T-helper 1 cell (primary cell): ENCODE measurements at regions not wholly inside any gene's neighbourhood (a gene's known extent, or its start where the extent isn't known, plus 50 kb on each side); places are given as distances from the start of the nearest gene placed in this dataset.
A peak's percentile ranks its signal among the peaks of the same experiment; 100 is the strongest.

Experiments
- DNase-seq, 5 donors: peaks; one replicate each; pipeline ENCODE4 v3.0.0-alpha.2; 2012 to 2020

DNA sequence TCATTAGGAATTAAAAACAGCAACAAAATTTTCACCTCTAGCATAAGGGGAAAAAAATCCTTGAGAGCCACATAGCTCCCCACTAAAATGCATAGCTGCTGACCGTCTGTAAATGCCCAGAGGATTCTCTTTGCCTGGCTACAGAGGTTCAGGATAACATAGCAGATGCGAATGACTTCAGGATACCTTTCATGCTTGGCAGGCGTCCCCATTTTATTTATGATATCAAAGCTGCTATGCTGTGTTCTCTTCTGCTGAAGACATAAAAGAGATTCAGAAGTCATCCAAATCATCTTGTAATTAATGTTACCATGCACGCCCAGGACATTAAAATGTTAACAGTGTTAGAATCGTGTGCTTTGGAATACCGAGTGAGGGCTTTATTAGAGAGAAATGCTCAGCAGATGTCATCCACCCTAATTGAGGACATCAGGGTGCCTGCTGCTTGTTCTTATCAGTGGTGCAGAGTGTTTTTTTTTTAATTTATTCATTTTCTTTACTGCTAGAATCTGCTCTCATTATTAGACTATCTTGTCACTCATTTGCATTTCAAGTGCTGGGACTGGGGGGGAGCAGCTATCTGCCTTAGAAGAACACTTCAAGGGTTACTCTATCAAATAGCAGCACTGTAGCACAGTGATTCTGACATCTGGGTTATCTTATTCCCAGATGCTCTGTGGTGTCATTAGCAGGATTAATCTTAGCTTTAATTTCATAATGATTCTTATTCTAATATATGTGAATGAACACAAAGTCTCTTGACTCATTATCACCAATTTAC lies 139.5 kb downstream of the ZNF326 start:
- no peak for DNase-seq

DNA sequence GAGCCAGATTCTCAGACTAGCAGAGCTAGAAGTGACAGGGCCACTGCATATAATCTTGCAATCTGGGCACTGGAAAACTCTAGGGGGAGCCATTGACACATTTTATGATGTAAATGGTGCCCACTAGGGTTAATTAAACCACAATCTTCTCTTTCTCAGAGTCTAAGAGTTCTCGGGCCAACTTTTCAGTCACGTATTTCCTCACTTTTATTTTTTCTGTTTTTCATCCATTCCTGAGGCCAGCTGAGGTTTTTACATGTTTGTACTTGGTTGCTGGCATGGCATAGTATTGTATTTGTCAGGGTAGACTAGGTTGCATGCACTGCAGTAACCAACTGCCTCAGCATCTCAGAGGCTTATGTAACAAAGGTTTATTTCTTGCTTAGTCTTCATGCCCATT lies 138.2 kb downstream of the ZNF326 start:
- no peak for DNase-seq

DNA sequence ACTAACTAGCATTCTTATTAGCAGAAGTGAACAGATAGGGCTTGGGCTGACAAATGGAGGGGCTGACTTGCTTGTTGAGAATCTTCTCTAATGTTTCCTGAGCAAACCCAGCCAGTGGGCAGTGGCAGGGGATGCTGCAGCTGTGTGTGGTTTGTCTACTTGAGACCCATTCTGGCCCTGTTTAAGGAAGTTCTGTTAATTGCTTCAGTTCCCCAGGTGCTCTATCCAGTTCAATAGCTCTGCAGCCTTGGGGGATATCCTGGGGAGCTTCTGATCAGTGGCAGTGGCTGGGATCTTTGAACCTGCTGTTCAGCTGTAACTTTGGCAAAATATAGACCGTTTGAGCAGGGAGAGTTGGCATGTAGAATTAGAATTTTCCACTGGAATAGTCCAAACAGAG lies 137.4 kb downstream of the ZNF326 start:
- no peak for DNase-seq

DNA sequence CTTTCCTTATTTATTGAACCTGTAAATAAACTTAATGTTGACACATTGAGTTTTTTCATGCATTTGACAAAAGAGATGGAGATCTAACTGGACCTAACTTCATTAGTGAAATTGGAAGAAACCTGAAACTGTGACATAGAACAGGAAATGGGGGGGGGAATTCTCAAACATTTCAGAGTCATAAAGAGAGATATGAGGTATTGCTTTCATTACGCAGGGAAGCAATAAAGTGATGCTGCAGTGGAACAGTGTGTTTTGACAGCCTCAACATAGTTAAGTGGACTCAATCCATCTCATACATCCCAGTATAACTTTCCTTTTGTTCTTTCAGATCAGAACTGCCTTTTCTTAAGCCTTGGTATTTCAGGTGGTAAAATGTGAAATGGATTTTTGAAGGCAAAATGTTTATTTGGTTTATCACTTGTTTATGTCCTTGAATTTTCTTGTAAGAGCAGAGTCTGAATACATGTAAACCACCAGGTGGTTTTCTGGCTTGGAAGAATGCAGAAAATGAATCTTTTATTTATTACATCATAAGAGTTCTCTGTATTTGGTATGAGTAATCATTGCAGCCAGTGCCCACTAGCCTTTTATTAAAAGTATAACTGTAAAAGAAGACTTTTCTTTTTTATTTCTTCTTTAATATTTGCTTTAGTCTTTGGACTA lies 132.5 kb downstream of the ZNF326 start:
- DNase-seq: peak in 1 of 5 donors; percentile 5

DNA sequence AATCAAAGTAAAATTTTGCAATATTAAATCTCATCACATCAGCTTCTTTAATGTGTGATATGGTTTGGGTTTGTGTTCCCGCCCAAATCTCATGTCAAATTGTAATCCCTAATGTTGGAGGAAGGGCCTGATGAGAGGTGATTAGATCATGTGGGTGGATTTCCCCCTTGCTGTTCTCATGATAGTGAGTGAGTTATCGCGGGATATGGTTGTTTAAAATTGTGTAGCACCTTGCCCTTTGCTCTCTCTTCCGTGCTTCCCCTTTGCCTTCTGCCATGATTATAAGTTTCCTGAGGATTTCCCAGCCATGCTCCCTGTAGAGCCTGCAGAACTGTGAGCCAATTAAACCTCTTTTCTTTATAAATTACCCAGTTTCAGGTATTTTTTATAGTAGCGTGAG lies 131.9 kb downstream of the ZNF326 start:
- no peak for DNase-seq

DNA sequence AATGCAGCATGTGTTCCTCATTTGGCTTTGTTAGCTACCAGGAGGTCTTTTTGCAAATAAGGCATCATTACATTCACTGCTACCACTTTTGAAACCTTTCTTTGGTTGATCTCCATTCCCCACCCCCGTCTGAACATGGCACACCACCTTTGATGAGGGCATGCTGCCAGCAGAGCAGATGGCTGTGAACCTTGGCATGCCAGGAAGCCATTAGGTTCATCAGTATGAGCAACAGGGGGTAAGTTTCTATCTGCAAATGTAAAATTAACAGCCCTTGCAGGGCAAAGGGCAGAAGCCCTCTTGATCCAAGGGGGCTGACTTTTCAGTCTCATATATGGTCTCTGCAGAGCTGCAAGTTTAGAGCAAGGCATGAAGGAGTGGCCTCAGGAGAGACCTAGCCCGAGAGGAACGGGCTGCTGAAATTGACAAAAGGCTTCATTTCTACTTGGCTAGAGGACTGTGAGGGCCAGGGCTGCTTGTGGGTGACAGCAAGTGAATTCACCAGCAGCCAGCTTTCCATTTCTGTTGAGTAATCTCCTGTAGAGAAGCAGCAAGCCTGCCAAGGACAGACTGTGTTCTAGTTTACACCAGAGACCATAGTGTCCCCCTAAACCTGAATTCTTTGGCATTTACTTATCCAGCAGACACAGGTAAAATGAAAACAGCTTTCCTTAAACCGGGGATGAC lies 127.9 kb downstream of the ZNF326 start:
- no peak for DNase-seq

DNA sequence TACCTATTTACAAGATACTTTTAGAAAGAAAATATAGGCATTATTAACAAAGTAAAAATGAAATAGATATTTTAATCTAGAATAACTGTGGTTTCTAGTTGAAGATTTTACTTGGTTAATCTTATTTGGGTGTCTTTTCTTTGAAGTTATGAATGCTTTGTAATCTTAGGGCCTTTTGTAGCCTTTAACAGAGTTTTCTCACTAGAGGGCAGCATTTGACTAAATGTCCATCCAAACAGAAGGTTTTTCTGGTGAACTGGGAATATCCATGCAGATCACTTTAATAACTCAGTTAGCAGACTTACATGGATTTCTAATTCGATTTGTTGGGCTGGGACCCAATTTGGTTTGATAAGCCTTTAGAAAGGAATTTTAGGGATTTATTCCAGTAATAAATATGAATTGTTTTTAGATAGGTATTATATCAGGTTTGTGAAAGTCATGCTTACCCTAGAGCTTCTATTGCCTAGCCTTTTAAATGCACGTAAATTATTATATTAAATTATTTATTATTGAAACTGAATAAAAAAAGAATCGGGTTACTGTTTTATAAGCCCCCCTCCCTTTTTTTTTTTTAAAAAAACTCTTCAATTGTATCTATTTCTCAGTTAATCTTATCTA lies 119.7 kb downstream of the ZNF326 start:
- peak in 1 of 5 donors; percentile 18 for DNase-seq

DNA sequence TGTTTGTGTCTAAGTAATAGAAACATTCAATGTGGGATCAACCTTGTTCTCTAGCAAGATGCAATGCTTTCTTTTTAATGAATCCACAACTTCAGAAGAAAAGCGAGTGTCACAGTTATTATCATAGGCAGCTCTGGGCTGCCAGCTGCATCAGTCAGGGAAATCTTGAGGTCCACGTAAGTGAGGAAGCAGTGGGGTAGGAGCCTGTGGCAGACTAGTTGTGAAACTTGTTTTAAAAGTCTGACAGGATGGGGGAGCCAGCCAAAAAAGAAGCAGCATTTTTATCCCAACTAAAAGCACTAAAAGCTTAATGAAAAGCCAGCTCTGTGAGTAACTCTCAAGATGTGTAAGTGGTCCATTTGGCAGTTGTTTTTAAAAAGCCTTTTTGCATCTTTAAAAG lies 113.1 kb downstream of the ZNF326 start:
- no peak for DNase-seq

DNA sequence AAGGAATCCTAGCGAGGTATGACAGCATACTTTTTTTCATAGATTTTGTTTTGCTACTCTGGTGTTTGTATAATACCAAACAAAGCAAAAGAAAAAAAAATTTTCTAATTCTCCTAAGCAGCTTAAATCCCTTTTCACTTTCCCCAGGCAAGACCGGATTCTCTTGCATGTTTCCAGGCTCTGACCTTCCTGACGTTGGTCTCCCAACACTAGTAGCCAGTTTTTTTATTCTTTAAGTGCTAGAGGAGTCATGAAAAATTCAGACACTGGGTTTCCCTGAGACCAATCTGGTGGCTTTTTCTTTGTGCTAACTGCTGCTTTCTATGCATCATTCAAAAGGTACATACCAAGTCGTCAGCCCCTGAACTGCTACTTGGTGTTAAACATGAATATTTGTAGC lies 111.4 kb downstream of the ZNF326 start:
- DNase-seq: no peak

DNA sequence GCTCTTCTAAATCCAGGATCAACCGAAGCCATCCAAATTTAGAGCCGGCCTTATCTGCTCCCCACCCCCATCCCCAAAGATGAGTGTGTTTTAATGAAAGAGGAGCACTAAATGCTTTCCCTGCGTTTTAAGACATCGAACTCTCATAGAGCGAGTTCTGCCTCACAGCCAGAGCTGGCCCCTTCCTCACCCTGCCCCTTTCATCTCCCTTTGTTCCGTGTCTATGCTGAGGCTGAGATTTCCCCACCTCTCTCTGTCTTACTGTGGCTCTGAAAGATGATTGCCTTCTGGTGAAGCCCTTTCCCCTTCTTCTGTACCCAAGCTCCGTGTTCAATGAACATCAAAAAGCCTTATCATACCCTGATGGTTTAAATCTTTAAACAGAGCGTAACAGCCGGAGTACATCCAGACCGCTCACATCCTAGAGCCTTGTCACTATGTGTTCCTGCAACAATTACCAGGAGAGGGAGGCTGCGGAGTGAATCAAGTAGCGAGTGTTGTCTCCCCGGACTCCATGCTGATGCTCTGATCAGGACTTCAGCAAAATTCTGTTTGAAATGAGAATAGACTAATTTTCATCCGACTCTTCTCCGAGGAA lies 110.1 kb downstream of the ZNF326 start:
- DNase-seq: no peak

DNA sequence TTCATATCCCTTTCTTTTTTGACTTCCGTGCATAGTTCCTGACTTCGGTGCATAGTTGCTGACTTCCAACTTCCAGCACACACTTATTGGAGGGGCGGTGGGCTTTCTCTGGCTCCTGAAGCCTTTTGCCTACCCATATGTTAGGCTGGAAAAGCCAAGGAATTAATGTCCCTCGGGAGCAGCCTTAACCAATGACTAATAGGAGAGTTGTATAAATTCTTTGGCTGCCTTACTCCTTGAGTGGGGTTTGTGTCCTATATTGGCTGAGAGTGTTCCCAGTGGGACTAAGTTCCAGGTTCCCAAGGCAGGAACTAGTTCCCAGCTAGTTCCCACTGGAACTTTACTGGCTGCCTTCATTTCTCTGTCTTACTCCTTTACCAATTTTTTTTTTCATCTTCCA lies 105.7 kb downstream of the ZNF326 start:
- DNase-seq: no peak

DNA sequence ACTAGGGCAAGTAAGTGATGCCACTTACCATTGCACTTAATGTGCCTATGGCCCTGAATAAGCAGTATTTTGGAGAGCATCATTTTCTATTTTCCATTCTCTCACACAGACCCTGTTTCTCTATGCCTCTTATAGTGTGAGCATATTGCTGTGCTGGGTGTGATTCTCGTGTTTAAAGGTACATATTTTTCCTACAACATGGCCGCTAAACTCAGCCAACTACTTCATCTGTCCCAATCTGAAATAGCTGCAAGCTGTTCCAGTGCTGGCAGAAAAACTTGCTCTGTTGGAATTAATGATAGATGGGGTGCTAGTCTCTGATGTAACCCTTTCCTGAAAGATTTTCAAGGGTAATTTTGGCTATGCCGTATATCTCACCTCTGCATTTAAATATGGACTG lies 97.5 kb downstream of the ZNF326 start:
- no peak for DNase-seq
